ENCODE measurements at regions not wholly inside any gene's neighbourhood (a gene's known extent, or its start where the extent isn't known, plus 50 kb on each side); places are given as distances from the start of the nearest gene placed in this dataset.

GRCh38 chr9:613771-614347 lies 227.6 kb upstream of the DMRT1 start:
- TF ChIP-seq SP1 (IDR thresholded peaks at IDR 0.05; ENCODE audit: low read depth, low read length) (no peak), CTCF (IDR thresholded peaks at IDR 0.05; ENCODE audit: control extremely low read depth in 1 of 3, insufficient read depth in 1 of 3, low read depth in 1 of 3, low read length in 3 of 3) (peak; percentile 72 to 98 (median 90)), CHD7 (IDR thresholded peaks at IDR 0.05; ENCODE audit: insufficient replicate concordance, low read length) (no peak), RAD21 (IDR thresholded peaks at IDR 0.05 in 1 of 2, conservative IDR thresholded peaks at IDR 0.05 in 1 of 2; ENCODE audit: low read depth in 2 of 2, low read length in 2 of 2) (peak; percentile 97 to 99), MAX (IDR thresholded peaks at IDR 0.05) (no peak), POLR2AphosphoS5 (IDR thresholded peaks at IDR 0.05; ENCODE audit: low read depth, low read length) (no peak), EZH2 (IDR thresholded peaks at IDR 0.05; ENCODE audit: low read depth, low read length, severe bottlenecking) (no peak), RFX5 (IDR thresholded peaks at IDR 0.05; ENCODE audit: borderline replicate concordance, low read depth, low read length) (no peak), ATF3 (IDR thresholded peaks at IDR 0.05; ENCODE audit: insufficient read depth, low read depth, low read length) (no peak), POLR2A (IDR thresholded peaks at IDR 0.05; ENCODE audit: control extremely low read depth in 1 of 2, low read depth in 2 of 2, low read length in 2 of 2) (no peak)

All from H1 (cell line).